ENCODE measurements at regions not wholly inside any gene's neighbourhood (a gene's known extent, or its start where the extent isn't known, plus 50 kb on each side); places are given as distances from the start of the nearest gene placed in this dataset.

DNA sequence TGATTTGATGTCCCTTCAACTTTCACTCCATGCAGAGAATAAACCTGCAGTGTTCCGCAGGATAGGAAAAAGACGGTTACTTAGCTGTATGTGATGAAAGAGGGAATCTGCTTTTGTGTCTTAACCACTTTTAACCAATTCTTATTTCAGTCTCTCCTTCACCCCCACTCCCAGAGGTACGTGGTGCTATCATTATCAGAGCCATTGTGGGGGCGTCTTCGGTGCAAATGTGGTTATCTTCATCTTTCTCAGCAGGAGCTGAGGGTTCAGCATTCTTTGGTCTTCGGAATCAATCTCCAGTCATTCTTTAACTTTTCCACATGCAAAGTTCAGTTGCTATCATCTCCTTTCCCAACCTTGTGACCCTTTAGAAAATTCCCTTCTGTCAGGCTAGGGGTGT is 219.9 kb upstream of the LYZL1 start:
- DNase-seq (ENCODE audit: low read depth, low spot score), result no peak

DNA sequence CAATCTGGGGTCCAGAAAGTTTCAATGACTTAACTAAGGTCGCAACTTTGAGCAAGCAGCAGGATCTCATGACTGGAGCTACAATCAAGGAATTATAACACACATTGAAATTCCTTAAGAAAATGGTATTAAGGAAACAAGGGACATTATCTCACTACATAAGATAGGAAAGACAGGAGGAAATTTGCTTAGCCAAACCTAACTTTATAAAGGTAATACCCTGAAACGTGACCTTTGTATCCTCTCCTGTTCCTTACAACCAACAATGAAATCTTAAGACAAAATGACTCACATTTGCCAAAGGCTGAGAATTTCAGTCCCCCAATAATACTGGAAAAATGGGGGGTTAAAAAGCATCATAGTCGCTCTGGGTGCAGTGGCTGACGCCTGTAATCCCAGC is 218.9 kb upstream of the LYZL1 start:
- DNase-seq (ENCODE audit: low read depth, low spot score), result no peak

DNA sequence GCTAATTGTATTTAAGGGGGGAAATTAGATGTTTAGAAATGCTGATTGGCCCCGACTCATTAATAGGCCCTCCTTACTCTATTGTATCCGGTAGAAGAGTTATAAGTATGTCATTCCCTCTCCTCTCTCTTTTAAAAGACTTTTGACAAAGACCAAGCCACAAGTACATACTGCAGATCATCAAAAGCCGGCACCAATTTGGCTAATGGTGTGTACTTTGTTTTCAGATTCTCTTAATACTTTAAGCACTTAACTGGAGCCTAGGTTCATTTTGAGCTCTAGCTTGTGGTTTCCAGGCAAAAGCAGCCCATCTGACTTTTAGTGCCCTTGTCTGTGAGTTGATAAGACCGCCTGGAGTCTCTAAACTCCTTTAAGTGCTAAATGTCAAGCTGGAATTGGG is 210.0 kb upstream of the LYZL1 start:
- DNase-seq (ENCODE audit: low read depth, low spot score), result peak; percentile 44

- DNase-seq (ENCODE audit: low read depth, low spot score), result no peak
Observed at GRCh38 chr10:29081231-29081630, 207.6 kb upstream of the LYZL1 start.

GRCh38 chr10:29081951-29082685 is 206.8 kb upstream of the LYZL1 start:
- peak; percentile 51 for DNase-seq (ENCODE audit: low read depth, low spot score)

DNA sequence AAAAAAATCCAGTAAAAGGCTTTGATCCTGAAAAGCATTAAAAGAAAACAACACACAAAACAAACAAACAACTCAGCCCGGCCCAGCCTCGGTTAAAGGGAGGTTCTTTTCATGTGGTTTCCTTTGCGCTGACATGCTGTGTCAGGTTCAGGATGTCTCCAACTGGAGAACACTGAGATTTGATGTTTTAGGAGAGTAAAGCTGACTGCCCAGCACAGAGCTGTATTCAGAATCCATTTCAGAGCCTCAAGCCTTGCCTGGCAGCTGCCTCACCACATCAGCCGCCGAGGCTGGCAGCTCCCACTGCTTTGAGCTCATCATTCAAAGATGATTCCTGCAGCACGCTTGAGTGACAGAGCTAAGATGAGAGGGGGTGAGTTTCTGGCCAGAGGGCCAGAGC is 205.8 kb upstream of the LYZL1 start:
- peak; percentile 60 for DNase-seq (ENCODE audit: low read depth, low spot score)

GRCh38 chr10:29084681-29085307 is 204.1 kb upstream of the LYZL1 start:
- no peak for DNase-seq (ENCODE audit: low read depth, low spot score)

DNA sequence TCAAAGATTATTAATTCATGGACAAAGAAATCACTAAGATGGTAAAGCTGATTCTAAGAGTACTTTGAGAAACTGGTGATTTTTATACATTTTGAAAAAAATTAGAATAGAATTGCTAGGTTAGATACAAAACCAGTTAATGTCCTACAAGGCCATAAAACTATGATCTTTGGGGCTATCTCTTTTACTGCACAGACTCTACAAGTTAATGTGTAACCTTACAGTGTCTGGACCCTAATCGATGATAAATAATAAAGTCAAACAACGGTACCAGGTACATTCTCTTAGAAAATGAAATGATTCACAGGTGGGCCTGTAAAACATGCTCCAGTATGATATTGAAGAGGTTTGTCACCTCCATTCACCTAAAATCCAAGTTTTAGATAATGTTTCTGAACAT is 199.8 kb upstream of the LYZL1 start:
- DNase-seq (ENCODE audit: low read depth, low spot score), result no peak

- no peak for DNase-seq (ENCODE audit: low read depth, low spot score)
Observed at GRCh38 chr10:29096303-29096824, 192.5 kb upstream of the LYZL1 start.

DNA sequence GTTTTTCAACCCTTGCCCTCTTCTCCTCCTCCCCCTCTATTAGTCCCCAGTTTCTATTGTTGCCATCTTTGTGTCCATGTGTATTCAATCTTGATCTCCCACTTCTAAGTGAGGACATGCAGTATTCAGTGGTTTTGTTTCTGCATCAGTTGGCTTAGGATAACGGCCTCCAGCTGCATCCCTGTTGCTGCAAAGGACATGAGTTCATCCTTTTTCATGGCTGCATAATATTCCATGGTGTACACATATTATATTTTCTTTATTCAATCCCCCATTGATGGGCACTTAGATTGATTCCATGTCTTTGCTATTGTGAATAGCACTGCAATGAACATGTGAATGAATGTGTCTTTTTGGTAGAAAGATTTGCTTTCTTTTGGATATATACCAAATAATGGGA is 190.4 kb upstream of the LYZL1 start:
- DNase-seq (ENCODE audit: low read depth, low spot score), result no peak

DNA sequence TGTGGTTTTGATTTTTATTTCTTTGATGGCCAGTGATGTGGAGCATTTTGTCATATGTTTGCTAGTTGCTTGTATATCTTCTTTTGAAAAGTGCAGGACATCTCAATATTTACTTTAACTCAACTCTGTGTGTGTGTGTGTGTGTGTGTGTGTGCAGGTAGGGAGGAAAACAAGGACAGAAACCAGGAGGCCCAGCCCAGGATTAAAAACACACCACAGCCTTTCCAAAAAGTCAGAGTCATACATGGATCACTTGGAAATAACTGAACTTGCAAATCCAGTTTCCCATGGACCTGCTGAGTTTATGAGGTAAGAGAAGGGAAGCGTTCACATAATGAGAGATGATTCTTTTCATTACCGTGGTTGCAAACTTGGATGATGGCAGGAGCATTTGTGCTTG is 189.9 kb upstream of the LYZL1 start:
- no peak for DNase-seq (ENCODE audit: low read depth, low spot score)

DNA sequence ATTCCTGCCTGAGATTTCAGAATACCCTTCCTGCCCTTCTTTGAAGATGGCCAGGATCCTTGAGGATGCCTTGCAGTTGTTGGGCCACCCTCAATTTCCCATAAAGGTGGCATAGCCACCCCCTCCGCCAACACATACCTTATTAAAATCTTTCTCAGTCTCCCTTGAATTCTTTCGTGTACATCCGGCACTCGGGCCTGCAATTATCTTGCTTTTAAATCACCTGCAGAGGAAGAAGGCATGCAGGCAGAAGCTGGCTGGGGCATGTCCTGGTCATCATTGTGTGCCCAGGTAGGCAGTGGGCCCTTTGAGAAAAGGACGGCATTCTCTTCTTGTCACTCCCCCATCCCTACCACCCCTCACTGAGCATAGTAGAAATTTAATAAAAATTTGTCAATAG is 189.5 kb upstream of the LYZL1 start:
- no peak for DNase-seq (ENCODE audit: low read depth, low spot score)

DNA sequence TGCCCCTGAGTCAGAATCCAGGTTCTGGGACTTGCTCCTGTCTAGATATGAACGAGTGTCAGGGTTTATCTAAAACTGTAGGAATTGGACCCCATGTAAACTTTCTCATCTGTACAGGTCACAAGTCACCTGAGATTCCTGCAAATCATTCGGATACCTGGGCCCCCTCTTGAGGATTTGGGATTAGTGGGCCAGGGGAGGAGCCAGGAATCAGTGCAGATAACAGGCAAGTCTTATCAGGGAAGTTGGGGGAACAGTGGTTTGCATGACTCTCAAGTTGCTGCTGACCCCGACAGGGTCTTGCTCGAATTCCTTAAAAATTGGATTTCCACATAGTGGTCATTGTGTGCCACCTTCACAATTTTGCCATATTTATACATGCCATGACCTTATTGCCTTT is 188.4 kb upstream of the LYZL1 start:
- no peak for DNase-seq (ENCODE audit: low read depth, low spot score)

DNA sequence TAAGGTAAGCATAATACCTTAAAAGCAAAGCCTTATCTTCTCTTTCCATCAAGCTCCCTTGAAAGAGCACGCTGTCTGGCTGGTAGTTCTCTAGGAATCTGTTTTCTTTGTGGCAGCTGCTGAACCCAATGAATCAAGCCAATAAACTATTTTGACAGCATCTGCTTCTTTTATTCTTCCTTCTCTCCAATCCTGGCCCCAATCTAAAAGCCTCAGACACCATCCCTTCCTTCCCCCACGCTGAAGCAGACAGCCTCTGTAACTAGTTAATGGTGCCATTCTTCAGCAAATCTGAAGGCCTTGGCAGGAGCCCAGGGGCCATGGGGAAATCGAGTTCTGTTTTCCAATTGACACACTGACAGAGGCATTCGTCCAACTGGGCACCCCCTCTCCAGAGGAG is 186.6 kb upstream of the LYZL1 start:
- peak; percentile 53 for DNase-seq (ENCODE audit: low read depth, low spot score)

DNA sequence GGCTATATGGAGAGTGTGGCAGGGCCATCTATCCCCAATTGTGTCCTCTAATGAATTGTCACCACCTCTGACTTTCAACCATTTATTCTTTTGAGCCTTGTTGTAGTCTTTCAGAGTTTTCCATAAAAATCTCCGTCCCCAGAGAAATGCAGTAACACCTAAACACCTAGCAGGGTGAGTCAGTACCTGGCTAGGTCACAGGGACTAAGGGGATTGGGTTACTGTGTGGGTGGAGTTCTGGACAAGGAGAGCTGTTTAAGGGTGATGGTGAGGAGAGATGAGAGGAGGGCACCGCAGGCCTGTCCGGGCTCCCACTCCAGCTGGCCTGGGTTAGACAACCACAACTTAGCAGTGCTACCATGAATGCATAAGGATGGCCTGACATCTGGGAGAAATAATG is 186.2 kb upstream of the LYZL1 start:
- DNase-seq (ENCODE audit: low read depth, low spot score), result no peak

GRCh38 chr10:29104661-29105399 is 184.0 kb upstream of the LYZL1 start:
- DNase-seq (ENCODE audit: low read depth, low spot score), result no peak

- peak; percentile 87 for DNase-seq (ENCODE audit: low read depth, low spot score)
Observed at GRCh38 chr10:29105516-29106215, 183.2 kb upstream of the LYZL1 start.

DNA sequence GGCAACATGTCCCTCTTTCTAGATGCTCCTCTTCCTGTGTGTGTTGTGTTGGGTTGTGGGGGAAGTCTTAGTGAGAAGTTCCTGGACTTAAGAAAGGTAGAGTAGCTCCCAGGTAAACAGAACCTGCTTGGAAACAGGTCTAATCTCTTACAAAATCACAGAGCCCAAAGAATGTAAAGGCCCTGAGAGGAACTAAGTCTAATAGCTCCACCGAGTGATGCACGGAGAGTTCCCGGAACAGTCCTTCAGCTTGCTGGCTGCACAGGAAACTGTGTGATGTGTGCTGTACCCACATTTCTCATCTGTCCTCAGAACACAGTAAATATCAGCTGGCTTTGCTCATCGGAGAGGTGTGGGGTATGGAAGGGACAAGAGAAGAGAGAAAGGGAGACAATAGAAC is 182.6 kb upstream of the LYZL1 start:
- DNase-seq (ENCODE audit: low read depth, low spot score), result no peak

DNA sequence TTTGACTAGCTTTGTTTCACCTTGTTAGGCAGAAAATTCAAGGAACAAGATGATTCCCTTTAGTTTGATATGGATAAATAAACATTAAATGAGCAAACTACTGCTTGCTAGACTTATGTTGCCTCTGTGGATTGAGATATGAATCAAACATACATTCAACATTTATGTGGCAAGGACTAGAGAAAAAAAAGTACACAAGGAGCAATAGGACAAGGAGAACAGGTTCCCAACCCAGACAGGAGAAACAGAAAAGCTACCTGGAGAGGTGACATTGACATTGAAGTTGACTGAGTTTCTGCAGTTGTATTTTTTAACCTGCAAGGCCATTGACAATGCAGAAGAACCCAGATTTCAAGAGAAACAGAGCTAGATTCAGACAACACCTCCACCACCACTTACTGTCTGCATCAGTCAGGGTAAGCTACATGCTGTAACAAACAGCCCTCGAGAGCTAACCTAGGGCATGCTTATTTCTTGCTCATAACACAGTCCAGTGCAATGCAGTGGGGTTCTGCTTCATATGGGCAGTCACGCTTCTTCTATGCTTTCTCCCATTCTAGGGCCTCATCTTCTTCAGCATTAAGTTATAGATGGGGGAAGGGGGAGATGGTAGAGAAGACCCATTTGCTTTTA is 180.9 kb upstream of the LYZL1 start:
- no peak for DNase-seq (ENCODE audit: low read depth, low spot score)

- no peak for DNase-seq (ENCODE audit: low read depth, low spot score)
Observed at GRCh38 chr10:29109707-29110571, 178.9 kb upstream of the LYZL1 start.

Data from astrocyte of the hippocampus (primary cell).